Suprapubic skin (tissue), 4 donors: ENCODE measurements at regions not wholly inside any gene's neighbourhood (a gene's known extent, or its start where the extent isn't known, plus 50 kb on each side); places are given as distances from the start of the nearest gene placed in this dataset.
A peak's percentile ranks its signal among the peaks of the same experiment; 100 is the strongest.

Experiments used
- DNase-seq, 2 donors: peaks; one replicate each; pipeline ENCODE4 v3.0.0-alpha.2; 2019; ENCODE audit warnings: low spot score in 2 of 2
- H3K27ac ChIP-seq: fragments of 200-600 bp; sonication (generic); one replicate; pipeline ENCODE4 v1.5.1; 2019
- H3K27me3 ChIP-seq: fragments of 200-600 bp; sonication (generic); one replicate; pipeline ENCODE4 v1.5.1; 2019
- H3K36me3 ChIP-seq: fragments of 200-600 bp; sonication (generic); one replicate; pipeline ENCODE4 v1.5.1; 2019
- H3K4me1 ChIP-seq: fragments of 200-600 bp; sonication (generic); one replicate; pipeline ENCODE4 v1.5.1; 2019
- H3K4me3 ChIP-seq: fragments of 200-600 bp; sonication (generic); one replicate; pipeline ENCODE4 v1.5.1; 2019; ENCODE audit warnings: mild to moderate bottlenecking
- H3K9me3 ChIP-seq: fragments of 200-600 bp; sonication (generic); one replicate; pipeline ENCODE4 v1.5.1; 2019
- CTCF ChIP-seq, 2 donors: fragments of 200-600 bp in 1 of 2; fragments of 450-650 bp in 1 of 2; sonication (generic) in 1 of 2; IDR thresholded peaks; one replicate each; pipeline ENCODE4 v1.5.1; 2016 to 2019; ENCODE audit warnings: antibody characterized with exemption in 2 of 2, mild to moderate bottlenecking in 1 of 2, moderate library complexity in 1 of 2
- EP300 ChIP-seq: sonication (generic); formaldehyde crosslinking; IDR thresholded peaks from one replicate; pipeline ENCODE4 v1.6.1; 2017; ENCODE audit warnings: antibody characterized with exemption
- POLR2A ChIP-seq, 2 donors: fragments of 450-650 bp; IDR thresholded peaks; one replicate each; pipeline ENCODE4 v1.6.1; 2017; ENCODE audit warnings: antibody characterized with exemption in 2 of 2, mild to moderate bottlenecking in 2 of 2, moderate library complexity in 2 of 2
- POLR2AphosphoS5 ChIP-seq, 3 donors: sonication (generic); formaldehyde crosslinking; IDR thresholded peaks; one replicate each; pipeline ENCODE4 v1.6.1; 2017; ENCODE audit warnings: antibody characterized with exemption in 3 of 3
- WGBS: methylation state at CpG from one replicate; pipeline ENCODE4 v1.1.5; 2018; 5-methylcytosine and 5-hydroxymethylcytosine counted together

GRCh38 chr6:169981969-169982368 is 230.5 kb downstream of the ERMARD start:
- WGBS = 85% methylated on average over 7 of the region's 7 CpGs

GRCh38 chr6:169981568-169981967 is 230.1 kb downstream of the ERMARD start:
- peaks cover 19% of the 10 kb centered on the region for H3K4me1 ChIP-seq
- 95% methylated on average over 6 of the region's 6 CpGs for WGBS
- no peaks in the 10 kb centered on the region for H3K36me3 ChIP-seq
- H3K27ac ChIP-seq = no peak overlapping the region
- H3K4me3 ChIP-seq = no peak overlapping the region
- TF ChIP-seq POLR2A (IDR thresholded peaks at IDR 0.05) = no peak
- no peak for TF ChIP-seq EP300
- H3K27me3 ChIP-seq = peaks cover 18% of the 10 kb centered on the region
- peak in 1 of 2 donors; percentile 34 for DNase-seq
- H3K9me3 ChIP-seq = no peaks in the 10 kb centered on the region

More at GRCh38 chr6:169981969-169982368, 230.5 kb downstream of the ERMARD start:
- Histone ChIP-seq H3K36me3 (no peaks in the 10 kb centered on the region), H3K27ac (no peak overlapping the region), H3K4me1 (peaks cover 15% of the 10 kb centered on the region), H3K9me3 (no peaks in the 10 kb centered on the region), H3K27me3 (peaks cover 17% of the 10 kb centered on the region), H3K4me3 (no peak overlapping the region)
- TF ChIP-seq POLR2AphosphoS5 (IDR thresholded peaks at IDR 0.05) (no peak), EP300 (no peak), CTCF (IDR thresholded peaks at IDR 0.05) (no peak), POLR2A (IDR thresholded peaks at IDR 0.05) (no peak)
- peak in 1 of 2 donors; percentile 22 for DNase-seq

GRCh38 chr6:169980826-169981450 is 229.5 kb downstream of the ERMARD start:
- TF ChIP-seq CTCF (IDR thresholded peaks at IDR 0.05) (no peak), POLR2AphosphoS5 (IDR thresholded peaks at IDR 0.05) (no peak), EP300 (no peak), POLR2A (IDR thresholded peaks at IDR 0.05) (no peak)
- H3K4me3 ChIP-seq = no peak overlapping the region
- H3K36me3 ChIP-seq = no peaks in the 10 kb centered on the region
- peaks cover 25% of the 10 kb centered on the region for H3K4me1 ChIP-seq
- peak in 1 of 2 donors; percentile 26 for DNase-seq
- no peaks in the 10 kb centered on the region for H3K9me3 ChIP-seq
- no peak overlapping the region for H3K27ac ChIP-seq
- 88% methylated on average over 10 of the region's 14 CpGs for WGBS
- H3K27me3 ChIP-seq = peaks cover 25% of the 10 kb centered on the region

- Histone ChIP-seq H3K4me3 (no peak overlapping the region), H3K36me3 (no peaks in the 10 kb centered on the region), H3K4me1 (peaks cover 28% of the 10 kb centered on the region), H3K27ac (no peak overlapping the region), H3K9me3 (no peaks in the 10 kb centered on the region), H3K27me3 (peaks cover 26% of the 10 kb centered on the region)
- peak; percentile 44 to 58 for DNase-seq
- 89% methylated on average over 13 of the region's 14 CpGs for WGBS
- no peak for TF ChIP-seq POLR2A (IDR thresholded peaks at IDR 0.05)
- TF ChIP-seq POLR2AphosphoS5 (IDR thresholded peaks at IDR 0.05) = no peak
- no peak for TF ChIP-seq EP300
- TF ChIP-seq CTCF (IDR thresholded peaks at IDR 0.05) = no peak
Observed at GRCh38 chr6:169979873-169980432, 228.5 kb downstream of the ERMARD start.

GRCh38 chr6:169978615-169979161 is 227.3 kb downstream of the ERMARD start:
- H3K9me3 ChIP-seq = no peaks in the 10 kb centered on the region
- peak; percentile 78 to 82 for DNase-seq
- H3K27me3 ChIP-seq = peaks cover 26% of the 10 kb centered on the region
- H3K4me1 ChIP-seq = peaks cover 28% of the 10 kb centered on the region
- H3K36me3 ChIP-seq = no peaks in the 10 kb centered on the region
- WGBS = 9% methylated on average over 7 of the region's 26 CpGs
- peak in 2 of 3 donors; percentile 63 to 70 for TF ChIP-seq POLR2AphosphoS5 (IDR thresholded peaks at IDR 0.05)
- TF ChIP-seq POLR2A (IDR thresholded peaks at IDR 0.05) = no peak
- H3K27ac ChIP-seq = peak overlapping the region; percentile 2
- no peak overlapping the region for H3K4me3 ChIP-seq
